ENCODE measurements at regions not wholly inside any gene's neighbourhood (a gene's known extent, or its start where the extent isn't known, plus 50 kb on each side); places are given as distances from the start of the nearest gene placed in this dataset.

- DNase-seq = no peak
Observed at GRCh38 chr5:110159202-110159601, 469.5 kb downstream of the MAN2A1 start.

- no peak for DNase-seq
Observed at GRCh38 chr5:110161162-110161561, 471.4 kb downstream of the MAN2A1 start.

- DNase-seq = no peak
Observed at GRCh38 chr5:110165366-110165765, 475.6 kb downstream of the MAN2A1 start.

- no peak for DNase-seq
Observed at GRCh38 chr5:110167384-110167783, 477.7 kb downstream of the MAN2A1 start.

- no peak for DNase-seq
Observed at GRCh38 chr5:110169461-110169860, 479.7 kb downstream of the MAN2A1 start.

- no peak for DNase-seq
Observed at GRCh38 chr5:110177729-110178128, 488.0 kb downstream of the MAN2A1 start.

- DNase-seq = no peak
Observed at GRCh38 chr5:110179321-110179720, 489.6 kb downstream of the MAN2A1 start.

- DNase-seq = no peak
Observed at GRCh38 chr5:110194191-110194590, 504.5 kb downstream of the MAN2A1 start.

- DNase-seq = no peak
Observed at GRCh38 chr5:110195288-110195687, 505.6 kb downstream of the MAN2A1 start.

- DNase-seq = no peak
Observed at GRCh38 chr5:110201791-110202190, 512.1 kb downstream of the MAN2A1 start.

- no peak for DNase-seq
Observed at GRCh38 chr5:110203661-110204060, 513.9 kb downstream of the MAN2A1 start.

- DNase-seq = no peak
Observed at GRCh38 chr5:110209401-110209800, 517.1 kb downstream of the TMEM232 start.

GRCh38 chr5:110218981-110219380 is 507.5 kb downstream of the TMEM232 start:
- no peak for DNase-seq

- no peak for DNase-seq
Observed at GRCh38 chr5:110219769-110220168, 506.7 kb downstream of the TMEM232 start.

- DNase-seq = no peak
Observed at GRCh38 chr5:110221036-110221435, 505.4 kb downstream of the TMEM232 start.

- no peak for DNase-seq
Observed at GRCh38 chr5:110224050-110224449, 502.4 kb downstream of the TMEM232 start.

GRCh38 chr5:110225949-110226348 is 500.5 kb downstream of the TMEM232 start:
- DNase-seq = no peak

- DNase-seq = no peak
Observed at GRCh38 chr5:110239786-110240185, 486.7 kb downstream of the TMEM232 start.

GRCh38 chr5:110242950-110243349 is 483.5 kb downstream of the TMEM232 start:
- no peak for DNase-seq

- DNase-seq = no peak
Observed at GRCh38 chr5:110248921-110249320, 477.6 kb downstream of the TMEM232 start.

GRCh38 chr5:110250355-110250754 is 476.1 kb downstream of the TMEM232 start:
- DNase-seq = no peak

- DNase-seq = no peak
Observed at GRCh38 chr5:110250755-110251154, 475.7 kb downstream of the TMEM232 start.

GRCh38 chr5:110251366-110251765 is 475.1 kb downstream of the TMEM232 start:
- DNase-seq = no peak

- DNase-seq = no peak
Observed at GRCh38 chr5:110255194-110255593, 471.3 kb downstream of the TMEM232 start.

GRCh38 chr5:110256298-110256697 is 470.2 kb downstream of the TMEM232 start:
- no peak for DNase-seq

GRCh38 chr5:110257971-110258370 is 468.5 kb downstream of the TMEM232 start:
- DNase-seq = peak in 1 of 2 experiments; percentile 2
